ENCODE measurements at regions not wholly inside any gene's neighbourhood (a gene's known extent, or its start where the extent isn't known, plus 50 kb on each side); places are given as distances from the start of the nearest gene placed in this dataset.
"Not testable (repeated sequence)": the region's sequence is repeated elsewhere in the genome, so short reads cannot be mapped to it uniquely, and the experiment has no call there.

GRCh38 chr9:81431641-81432040 lies 257.7 kb downstream of the TLE1 start:
- peak; percentile 47 for DNase-seq (ENCODE audit: low spot score)
- FAIRE-seq = no peak

DNA sequence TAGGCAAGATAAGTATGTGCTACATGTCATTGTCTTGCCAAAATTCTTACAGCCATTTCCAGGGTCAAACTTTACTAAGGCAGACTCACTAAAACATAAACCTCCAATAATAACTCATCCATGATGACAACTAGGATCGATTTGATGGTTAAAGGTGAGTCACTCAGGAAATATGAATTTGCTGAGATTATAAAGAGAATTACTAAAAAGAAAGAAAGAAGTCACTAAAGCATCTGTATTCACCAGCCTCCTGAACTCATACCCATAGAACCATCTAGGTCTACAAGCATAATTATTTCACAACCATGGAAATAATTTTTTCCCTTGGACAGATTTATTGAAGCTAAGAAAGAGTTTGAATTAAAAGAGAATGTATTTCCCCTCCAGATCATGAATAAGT lies 258.6 kb downstream of the TLE1 start:
- DNase-seq (ENCODE audit: low spot score) = no peak
- no peak for FAIRE-seq

- peak; percentile 49 for DNase-seq (ENCODE audit: low spot score)
- no peak for FAIRE-seq
Measured at GRCh38 chr9:81427870-81428269, 261.5 kb downstream of the TLE1 start.

- no peak for FAIRE-seq
Measured at GRCh38 chr9:81424431-81424830, 264.9 kb downstream of the TLE1 start.

DNA sequence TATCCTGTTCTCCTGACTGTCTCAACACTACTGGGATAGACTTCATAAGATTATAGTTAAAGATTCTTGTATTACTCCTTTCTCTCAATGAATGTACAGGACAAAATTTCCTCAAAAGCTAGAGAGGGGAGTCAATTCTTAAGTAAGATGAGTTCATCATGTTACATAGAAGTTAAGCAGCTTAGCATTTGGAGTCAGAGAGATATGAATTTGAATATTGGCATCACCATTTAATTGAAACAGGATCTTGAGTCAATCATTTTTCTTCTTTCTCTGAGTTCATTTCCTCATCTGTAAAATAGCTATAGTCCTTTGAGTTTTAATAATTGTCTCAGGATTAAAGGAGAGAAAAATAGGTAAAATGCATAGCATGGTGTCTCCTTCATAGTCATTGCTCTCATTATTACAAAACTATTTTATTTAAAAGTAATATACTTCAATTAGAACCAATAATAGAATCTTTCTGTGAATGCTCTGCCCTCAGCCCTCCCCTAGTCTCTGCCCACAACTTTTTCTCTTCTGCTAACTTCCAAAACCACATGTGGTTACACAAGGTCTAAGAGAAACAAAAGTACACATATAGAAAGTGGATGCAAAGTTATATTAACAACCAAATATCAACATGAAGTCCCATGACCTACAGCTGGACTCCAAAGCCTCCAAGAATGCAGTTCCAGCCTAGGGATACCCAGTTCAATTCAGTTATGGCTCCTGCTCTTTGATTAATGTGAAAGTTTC lies 265.6 kb downstream of the TLE1 start:
- no peak for FAIRE-seq
- DNase-seq (ENCODE audit: low spot score) = no peak

More at GRCh38 chr9:81424431-81424830, 264.9 kb downstream of the TLE1 start:
- no peak for DNase-seq (ENCODE audit: low spot score)

GRCh38 chr9:81421090-81421489 lies 268.3 kb downstream of the TLE1 start:
- not testable (repeated sequence) for FAIRE-seq; DNase-seq (ENCODE audit: low spot score)

DNA sequence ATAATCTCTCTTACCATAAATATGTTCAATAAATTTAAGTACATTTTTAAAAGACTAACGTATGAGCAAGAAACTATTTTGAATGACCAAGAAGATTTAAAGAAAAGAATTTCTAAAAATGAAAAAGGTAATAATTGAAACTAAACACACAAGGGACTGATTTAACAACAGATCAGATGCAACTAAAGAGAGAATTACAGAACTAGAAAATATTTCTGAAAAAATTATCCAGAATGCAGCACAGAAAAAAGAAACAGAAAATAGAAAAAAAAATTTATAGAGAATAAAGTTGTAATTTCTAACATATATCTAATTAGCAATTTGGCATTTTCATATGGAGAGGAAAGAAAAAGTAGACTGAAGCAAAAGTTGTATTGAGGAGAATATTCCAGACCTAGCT lies 269.3 kb downstream of the TLE1 start:
- DNase-seq (ENCODE audit: low spot score) = no peak
- no peak for FAIRE-seq

DNA sequence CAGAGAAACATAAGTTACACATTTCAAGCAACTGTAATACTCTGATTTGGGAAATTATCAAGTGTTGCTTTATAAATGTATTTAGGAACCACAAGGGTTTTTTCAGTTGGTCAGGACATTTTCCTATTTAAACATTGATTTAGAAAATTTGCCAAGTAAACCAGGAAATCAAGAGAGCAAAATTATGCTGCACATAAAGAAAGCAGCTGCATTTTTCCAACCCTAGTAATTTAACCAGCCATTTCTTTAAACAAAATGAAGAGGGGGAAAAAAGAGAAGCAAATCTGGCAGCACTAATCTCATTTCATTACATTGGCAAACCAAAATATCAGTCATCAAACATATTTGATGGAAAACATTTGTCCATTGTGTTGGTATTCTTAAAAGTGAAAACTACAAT lies 271.4 kb downstream of the TLE1 start:
- no peak for FAIRE-seq
- no peak for DNase-seq (ENCODE audit: low spot score)

GRCh38 chr9:81417299-81417675 lies 272.1 kb downstream of the TLE1 start:
- DNase-seq (ENCODE audit: low spot score) (no peak), FAIRE-seq (no peak)

DNA sequence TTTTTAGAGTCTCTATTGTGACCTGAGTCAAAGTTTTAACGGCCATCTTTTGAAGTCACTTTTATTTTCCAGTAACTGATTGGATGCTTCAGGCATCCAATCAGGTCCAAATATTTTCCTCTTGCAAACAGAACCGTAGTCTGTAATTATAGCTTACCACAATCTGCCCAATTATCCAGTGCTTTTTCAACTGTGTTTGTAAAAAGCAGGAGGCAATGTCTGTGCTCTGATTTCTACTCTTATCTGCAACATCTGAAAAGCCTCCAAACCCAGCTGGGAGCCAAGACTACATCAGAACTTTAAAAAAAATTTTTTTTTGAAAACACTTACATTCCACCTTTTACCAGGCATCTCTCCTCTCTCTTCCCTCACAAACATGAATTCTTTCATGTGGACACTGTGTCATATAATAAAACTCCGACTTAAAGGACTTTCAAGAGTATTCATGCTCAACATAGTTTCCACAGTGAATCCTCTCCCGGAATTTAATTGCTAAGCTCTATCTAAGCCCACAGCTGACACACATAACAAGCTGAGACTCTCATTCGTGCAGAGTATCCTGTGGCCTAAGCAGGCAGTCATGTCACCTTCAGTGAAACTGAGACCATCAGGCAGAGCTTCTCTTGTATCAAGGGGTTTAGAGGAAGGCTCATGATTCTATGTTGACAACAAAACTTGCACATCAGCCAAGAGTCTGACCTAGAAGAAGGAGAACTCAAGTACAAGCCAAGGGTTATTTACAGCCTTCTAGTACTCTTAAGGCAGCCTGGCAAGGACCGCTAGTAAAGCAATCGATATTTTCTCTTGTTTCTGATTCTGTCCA lies 272.7 kb downstream of the TLE1 start:
- no peak for FAIRE-seq
- no peak for DNase-seq (ENCODE audit: low spot score)

DNA sequence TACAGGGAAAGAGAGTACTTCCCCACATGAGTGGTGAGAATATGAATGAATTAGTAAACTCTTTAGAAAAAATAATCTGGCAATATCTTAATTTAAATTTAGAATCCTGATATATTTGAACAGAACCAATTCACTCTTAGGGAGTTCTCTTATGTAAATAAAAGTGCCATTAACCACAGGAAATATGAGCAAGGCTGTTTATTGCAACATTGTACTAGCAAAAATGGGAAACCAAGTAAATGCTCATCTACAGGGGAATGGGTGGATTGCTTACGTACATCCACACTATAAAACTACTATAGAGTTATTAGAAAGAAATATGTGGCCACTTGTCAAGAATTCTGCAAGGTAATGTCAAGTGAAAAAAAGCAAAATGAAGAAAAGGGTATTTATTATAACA lies 274.5 kb downstream of the TLE1 start:
- FAIRE-seq = no peak
- no peak for DNase-seq (ENCODE audit: low spot score)

DNA sequence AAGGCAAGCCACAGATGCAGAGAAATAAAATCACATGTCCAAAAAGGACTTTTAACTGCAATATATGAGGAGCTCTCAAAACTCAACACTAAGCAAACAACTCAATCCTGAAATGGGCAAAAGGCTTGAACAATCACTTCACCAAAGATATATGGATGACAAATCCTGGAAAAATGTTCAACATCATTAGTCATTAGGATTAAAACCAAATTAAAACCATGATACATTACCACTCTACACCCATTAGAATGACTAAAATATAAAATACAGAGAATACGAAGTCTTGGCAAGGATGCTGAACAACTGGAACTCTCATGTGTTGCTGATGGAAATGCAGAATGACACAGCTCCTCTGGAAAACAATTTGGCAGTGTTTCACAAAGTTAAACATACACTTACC lies 277.4 kb downstream of the TLE1 start:
- peak; percentile 65 for DNase-seq (ENCODE audit: low spot score)
- FAIRE-seq = peak; percentile 75

DNA sequence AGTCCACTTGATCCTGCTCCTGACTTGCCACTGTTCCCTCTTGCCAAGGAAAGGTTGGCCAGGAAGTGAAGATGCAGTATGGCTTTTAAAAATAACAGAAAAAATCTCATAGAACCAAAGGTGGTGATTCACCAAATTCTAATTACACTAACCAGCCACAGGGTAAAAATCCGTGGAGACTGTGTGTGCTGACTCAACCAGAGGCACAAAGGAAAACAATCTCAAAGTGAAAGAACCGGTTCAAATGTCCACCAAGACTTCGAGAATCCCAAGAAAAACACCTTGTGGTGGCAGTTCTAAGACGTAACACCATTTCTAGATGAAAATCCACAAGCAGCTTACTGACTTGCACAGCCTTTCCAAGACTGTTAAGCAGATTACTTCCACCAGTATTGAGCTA lies 279.1 kb downstream of the TLE1 start:
- FAIRE-seq = peak; percentile 94
- peak; percentile 86 for DNase-seq (ENCODE audit: low spot score)

GRCh38 chr9:81408951-81409350 lies 280.4 kb downstream of the TLE1 start:
- no peak for FAIRE-seq
- no peak for DNase-seq (ENCODE audit: low spot score)

DNA sequence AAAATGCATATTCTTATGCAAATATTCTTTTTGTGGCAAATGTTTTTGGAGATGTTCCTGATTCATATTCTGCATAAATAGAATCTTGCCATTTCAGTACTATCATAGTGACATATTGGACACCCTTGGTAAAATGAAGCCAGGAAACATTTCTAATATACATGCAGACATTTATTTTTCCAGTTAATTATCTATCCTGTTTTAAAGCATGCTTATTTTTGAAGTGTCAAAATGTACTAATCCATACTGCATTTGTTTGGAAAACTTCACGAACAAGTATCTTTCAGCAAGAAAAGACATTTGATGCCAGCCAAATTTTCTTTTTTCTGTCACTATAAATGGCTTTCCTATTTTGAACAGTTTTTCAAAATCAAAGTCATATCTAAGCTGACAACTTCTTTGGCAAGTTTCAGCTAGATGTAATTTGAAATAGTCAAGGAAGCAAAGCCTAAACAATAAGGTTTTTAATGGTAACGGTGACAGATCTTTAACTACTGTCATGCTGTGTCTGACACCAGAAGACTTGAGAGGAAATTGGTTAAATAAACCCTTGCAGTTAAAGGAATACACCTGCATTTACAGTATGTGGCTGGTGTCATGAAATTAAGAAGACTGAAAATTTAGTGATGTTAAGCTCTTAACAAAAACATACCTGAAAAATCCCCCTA lies 284.3 kb downstream of the TLE1 start:
- FAIRE-seq = no peak
- no peak for DNase-seq (ENCODE audit: low spot score)

- FAIRE-seq = no peak
- no peak for DNase-seq (ENCODE audit: low spot score)
Measured at GRCh38 chr9:81397481-81398381, 291.6 kb downstream of the TLE1 start.

- DNase-seq (ENCODE audit: low spot score) (no peak), FAIRE-seq (no peak)
Measured at GRCh38 chr9:81396528-81396927, 292.8 kb downstream of the TLE1 start.

GRCh38 chr9:81395676-81396054 lies 293.7 kb downstream of the TLE1 start:
- FAIRE-seq (no peak), DNase-seq (ENCODE audit: low spot score) (no peak)

- DNase-seq (ENCODE audit: low spot score) = no peak
- no peak for FAIRE-seq
Measured at GRCh38 chr9:81394881-81395675, 294.3 kb downstream of the TLE1 start.

Data from RCC 7860 (cell line).